OCI-LY1 (cell line): ENCODE measurements at regions not wholly inside any gene's neighbourhood (a gene's known extent, or its start where the extent isn't known, plus 50 kb on each side); places are given as distances from the start of the nearest gene placed in this dataset.

Experiments
- CTCF ChIP-seq: fragments of 200-600 bp; sonication (generic), shearing (Covaris generic); IDR thresholded peaks from 2 replicates; pipeline ENCODE4 v1.5.1; 2017; ENCODE audit warnings: mild to moderate bottlenecking, antibody characterized with exemption, low read length, moderate library complexity, mixed read lengths
- EZH2 ChIP-seq: fragments of 200-600 bp; sonication (generic), shearing (Covaris generic); IDR thresholded peaks from 2 replicates; pipeline ENCODE4 v1.8.0; 2017; ENCODE audit warnings: borderline replicate concordance, mixed run types, mild to moderate bottlenecking, antibody characterized with exemption, low read length, moderate library complexity, mixed read lengths

- no peak for TF ChIP-seq CTCF
- TF ChIP-seq EZH2, result no peak
Observed at GRCh38 chr4:111871802-111872201, 273.5 kb upstream of the FAM241A start.
